ENCODE measurements at regions not wholly inside any gene's neighbourhood (a gene's known extent, or its start where the extent isn't known, plus 50 kb on each side); places are given as distances from the start of the nearest gene placed in this dataset.
"Not testable (repeated sequence)": the region's sequence is repeated elsewhere in the genome, so short reads cannot be mapped to it uniquely, and the experiment has no call there.

GRCh38 chr6:169918239-169918953 lies 167.0 kb downstream of the ERMARD start:
- DNase-seq (ENCODE audit: low read depth in 3 of 3, low spot score in 1 of 3) = no peak

GRCh38 chr6:169917153-169917552 lies 165.7 kb downstream of the ERMARD start:
- no peak for DNase-seq (ENCODE audit: low read depth in 3 of 3, low spot score in 1 of 3)

GRCh38 chr6:169915769-169916550 lies 164.5 kb downstream of the ERMARD start:
- no peak for DNase-seq (ENCODE audit: low read depth in 3 of 3, low spot score in 1 of 3)

GRCh38 chr6:169913745-169914144 lies 162.3 kb downstream of the ERMARD start:
- not testable (repeated sequence) for DNase-seq (ENCODE audit: low read depth in 3 of 3, low spot score in 1 of 3)

- no peak for DNase-seq (ENCODE audit: low read depth in 3 of 3, low spot score in 1 of 3)
Observed at GRCh38 chr6:169913096-169913638, 161.7 kb downstream of the ERMARD start.

GRCh38 chr6:169912266-169913095 lies 161.1 kb downstream of the ERMARD start:
- no peak for DNase-seq (ENCODE audit: low read depth in 3 of 3, low spot score in 1 of 3)

GRCh38 chr6:169911264-169912263 lies 160.1 kb downstream of the ERMARD start:
- no peak for DNase-seq (ENCODE audit: low read depth in 3 of 3, low spot score in 1 of 3)

- DNase-seq (ENCODE audit: low read depth in 3 of 3, low spot score in 1 of 3) = no peak
Observed at GRCh38 chr6:169909113-169909512, 157.7 kb downstream of the ERMARD start.

- DNase-seq (ENCODE audit: low read depth in 3 of 3, low spot score in 1 of 3) = no peak
Observed at GRCh38 chr6:169908403-169908933, 157.0 kb downstream of the ERMARD start.

- no peak for DNase-seq (ENCODE audit: low read depth in 3 of 3, low spot score in 1 of 3)
Observed at GRCh38 chr6:169907419-169908115, 156.1 kb downstream of the ERMARD start.

GRCh38 chr6:169906688-169907418 lies 155.4 kb downstream of the ERMARD start:
- no peak for DNase-seq (ENCODE audit: low read depth in 3 of 3, low spot score in 1 of 3)

GRCh38 chr6:169906004-169906687 lies 154.7 kb downstream of the ERMARD start:
- no peak for DNase-seq (ENCODE audit: low read depth in 3 of 3, low spot score in 1 of 3)

GRCh38 chr6:169905041-169905807 lies 153.8 kb downstream of the ERMARD start:
- no peak for DNase-seq (ENCODE audit: low read depth in 3 of 3, low spot score in 1 of 3)

GRCh38 chr6:169904051-169904922 lies 152.9 kb downstream of the ERMARD start:
- DNase-seq (ENCODE audit: low read depth in 3 of 3, low spot score in 1 of 3) = no peak

- no peak for DNase-seq (ENCODE audit: low read depth in 3 of 3, low spot score in 1 of 3)
Observed at GRCh38 chr6:169903122-169903521, 151.7 kb downstream of the ERMARD start.

- DNase-seq (ENCODE audit: low read depth in 3 of 3, low spot score in 1 of 3) = no peak
Observed at GRCh38 chr6:169902604-169903003, 151.2 kb downstream of the ERMARD start.
